Gastrocnemius medialis (tissue), 4 donors: ENCODE measurements at regions not wholly inside any gene's neighbourhood (a gene's known extent, or its start where the extent isn't known, plus 50 kb on each side); places are given as distances from the start of the nearest gene placed in this dataset.

Source experiments
- ATAC-seq, 2 donors: fragments of 150-250 bp; one replicate each; pipeline ENCODE4 v1.9.1; 2016
- DNase-seq, 2 donors: peaks; one replicate each; pipeline ENCODE4 v3.0.0-alpha.2; 2019
- H3K27ac ChIP-seq, 4 donors: fragments of 200-600 bp; sonication (generic); 1 replicate in 1 of 4; 2 replicates in 3 of 4; pipeline ENCODE4 v1.5.1; 2016 to 2018; ENCODE audit warnings: mild to moderate bottlenecking in 2 of 4, moderate library complexity in 1 of 4
- H3K27me3 ChIP-seq, 3 donors: fragments of 200-600 bp; sonication (generic) in 2 of 3; 1 replicate in 1 of 3; 2 replicates in 2 of 3; pipeline versions ENCODE4 v1.5.1 to v1.6.0; 2016 to 2019; ENCODE audit warnings: mild to moderate bottlenecking in 1 of 3, moderate library complexity in 1 of 3
- H3K36me3 ChIP-seq, 2 donors: fragments of 200-600 bp; sonication (generic) in 1 of 2; one replicate each; pipeline ENCODE4 v1.5.1; 2017 to 2018
- H3K4me1 ChIP-seq, 2 donors: fragments of 200-600 bp; sonication (generic) in 1 of 2; one replicate each; pipeline ENCODE4 v1.5.1; 2016 to 2017; ENCODE audit warnings: mild to moderate bottlenecking in 2 of 2
- H3K4me3 ChIP-seq, 4 donors: fragments of 200-600 bp; sonication (generic) in 3 of 4; 1 replicate in 1 of 4; 2 replicates in 3 of 4; pipeline ENCODE4 v1.5.1; 2016 to 2019; ENCODE audit warnings: mild to moderate bottlenecking in 2 of 4
- H3K9me3 ChIP-seq, 3 donors: fragments of 200-600 bp; sonication (generic) in 2 of 3; 1 replicate in 1 of 3; 2 replicates in 2 of 3; pipeline ENCODE4 v1.5.1; 2016 to 2019
- CTCF ChIP-seq, 5 experiments: fragments of 450-650 bp in 3 of 5; fragments of 200-600 bp in 2 of 5; sonication (generic) in 2 of 5; IDR thresholded peaks in 4 of 5; conservative IDR thresholded peaks in 1 of 5; 1 replicate in 4 of 5; 2 replicates in 1 of 5; pipeline ENCODE4 v1.5.1; 2016 to 2019; ENCODE audit warnings: antibody characterized with exemption in 5 of 5, mild to moderate bottlenecking in 3 of 5, moderate library complexity in 3 of 5
- POLR2A ChIP-seq, 2 donors: fragments of 450-650 bp; IDR thresholded peaks; one replicate each; pipeline ENCODE4 v1.6.1; 2017; ENCODE audit warnings: antibody characterized with exemption in 2 of 2, mild to moderate bottlenecking in 2 of 2, moderate library complexity in 2 of 2
- in situ Hi-C, 4 donors: fragments of 200-750 bp; cut with MboI; loops; one replicate each; pipeline versions ENCODE4 v1.15.0 to v1.8.0; 2017; ENCODE audit warnings: low sequenced_read_pairs in 4 of 4
- intact Hi-C: fragments of 100-400 bp; cut with DNase I; formaldehyde crosslinking; loops from one replicate; pipeline ENCODE4 v1.15.1; 2023; ENCODE audit warnings: low total_unique reads

GRCh38 chr14:98695809-98696208 lies 576.2 kb downstream of the BCL11B start:
- intact Hi-C loops, result no loop called here
- Histone ChIP-seq H3K4me3 (no peak overlapping the region), H3K27ac (no peak overlapping the region), H3K9me3 (no peaks in the 10 kb centered on the region), H3K4me1 (no peaks in the 10 kb centered on the region), H3K36me3 (no peaks in the 10 kb centered on the region), H3K27me3 (no peaks in the 10 kb centered on the region)
- in situ Hi-C loops, result no loop called here
- TF ChIP-seq POLR2A (IDR thresholded peaks at IDR 0.05), result no peak
- TF ChIP-seq CTCF (IDR thresholded peaks at IDR 0.05 in 4 of 5, conservative IDR thresholded peaks at IDR 0.05 in 1 of 5), result no peak
- no peak for ATAC-seq
- no peak for DNase-seq

- TF ChIP-seq CTCF (IDR thresholded peaks at IDR 0.05 in 4 of 5, conservative IDR thresholded peaks at IDR 0.05 in 1 of 5) (no peak), POLR2A (IDR thresholded peaks at IDR 0.05) (no peak)
- no peak for ATAC-seq
- in situ Hi-C loops (no loop called here), intact Hi-C loops (no loop called here)
- H3K27ac ChIP-seq, result no peak overlapping the region
- no peaks in the 10 kb centered on the region for H3K27me3 ChIP-seq
- DNase-seq, result no peak
- H3K4me3 ChIP-seq, result no peak overlapping the region
- H3K36me3 ChIP-seq, result no peaks in the 10 kb centered on the region
- no peaks in the 10 kb centered on the region for H3K4me1 ChIP-seq
- H3K9me3 ChIP-seq, result no peaks in the 10 kb centered on the region
These were observed 573.7 kb downstream of the BCL11B start for GRCh38 chr14:98698341-98698740.

GRCh38 chr14:98700748-98701147 lies 571.2 kb downstream of the BCL11B start:
- DNase-seq, result no peak
- no peaks in the 10 kb centered on the region for H3K9me3 ChIP-seq
- intact Hi-C loops (no loop called here), in situ Hi-C loops (no loop called here)
- no peaks in the 10 kb centered on the region for H3K4me1 ChIP-seq
- H3K27ac ChIP-seq, result no peak overlapping the region
- H3K4me3 ChIP-seq, result no peak overlapping the region
- TF ChIP-seq POLR2A (IDR thresholded peaks at IDR 0.05) (no peak), CTCF (IDR thresholded peaks at IDR 0.05 in 4 of 5, conservative IDR thresholded peaks at IDR 0.05 in 1 of 5) (no peak)
- H3K27me3 ChIP-seq, result no peaks in the 10 kb centered on the region
- no peaks in the 10 kb centered on the region for H3K36me3 ChIP-seq
- ATAC-seq, result no peak

- H3K4me3 ChIP-seq, result no peak overlapping the region
- TF ChIP-seq POLR2A (IDR thresholded peaks at IDR 0.05) (no peak), CTCF (IDR thresholded peaks at IDR 0.05 in 4 of 5, conservative IDR thresholded peaks at IDR 0.05 in 1 of 5) (no peak)
- no peak for ATAC-seq
These were observed 570.6 kb downstream of the BCL11B start for GRCh38 chr14:98701377-98701776.

GRCh38 chr14:98704441-98704840 lies 567.6 kb downstream of the BCL11B start:
- H3K36me3 ChIP-seq, result no peaks in the 10 kb centered on the region

More at GRCh38 chr14:98701377-98701776, 570.6 kb downstream of the BCL11B start:
- in situ Hi-C loops, result no loop called here
- intact Hi-C loops, result no loop called here
- DNase-seq, result no peak
- Histone ChIP-seq H3K4me1 (no peaks in the 10 kb centered on the region), H3K27me3 (no peaks in the 10 kb centered on the region), H3K36me3 (no peaks in the 10 kb centered on the region), H3K27ac (no peak overlapping the region), H3K9me3 (no peaks in the 10 kb centered on the region)

More at GRCh38 chr14:98704441-98704840, 567.6 kb downstream of the BCL11B start:
- in situ Hi-C loops, result no loop called here
- no peaks in the 10 kb centered on the region for H3K27me3 ChIP-seq
- TF ChIP-seq POLR2A (IDR thresholded peaks at IDR 0.05) (no peak), CTCF (IDR thresholded peaks at IDR 0.05 in 4 of 5, conservative IDR thresholded peaks at IDR 0.05 in 1 of 5) (no peak)
- H3K27ac ChIP-seq, result no peak overlapping the region
- H3K4me1 ChIP-seq, result no peaks in the 10 kb centered on the region
- no peak for DNase-seq
- H3K4me3 ChIP-seq, result no peak overlapping the region
- no peak for ATAC-seq
- intact Hi-C loops, result no loop called here
- H3K9me3 ChIP-seq, result no peaks in the 10 kb centered on the region
